ENCODE measurements at regions not wholly inside any gene's neighbourhood (a gene's known extent, or its start where the extent isn't known, plus 50 kb on each side); places are given as distances from the start of the nearest gene placed in this dataset.

GRCh38 chr3:75985432-75985831, 200.1 kb upstream of the ZNF717 start:
- TF ChIP-seq CTCF (IDR thresholded peaks at IDR 0.05; ENCODE audit: low read length) (no peak), EZH2phosphoT487 (IDR thresholded peaks at IDR 0.05; ENCODE audit: low read length) (no peak), EZH2 (optimal IDR thresholded peaks at IDR 0.05; ENCODE audit: low read depth, low read length) (no peak)
